ENCODE measurements at regions not wholly inside any gene's neighbourhood (a gene's known extent, or its start where the extent isn't known, plus 50 kb on each side); places are given as distances from the start of the nearest gene placed in this dataset.

DNA sequence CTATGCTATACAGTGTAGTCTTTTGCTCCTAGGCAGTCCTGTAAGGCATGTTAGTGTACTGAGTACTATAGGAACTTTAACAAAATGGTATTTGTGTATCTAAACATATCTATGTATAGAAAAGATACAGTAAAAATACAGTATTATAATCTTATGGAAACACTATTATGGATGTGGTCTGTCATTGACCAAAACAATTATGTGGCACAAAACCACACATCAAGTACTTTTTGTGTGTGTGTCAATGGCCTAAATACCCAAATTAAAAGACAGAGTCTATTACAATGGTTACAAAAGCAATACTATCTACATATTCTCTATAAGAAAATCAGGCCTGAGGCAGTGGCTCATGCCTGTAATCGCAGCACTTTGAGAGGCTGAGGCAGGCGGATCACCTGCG lies 610.2 kb upstream of the NDST4 start:
- DNase-seq: no peak

- DNase-seq: no peak
Measured at GRCh38 chr4:115720611-115721010, 607.2 kb upstream of the NDST4 start.

DNA sequence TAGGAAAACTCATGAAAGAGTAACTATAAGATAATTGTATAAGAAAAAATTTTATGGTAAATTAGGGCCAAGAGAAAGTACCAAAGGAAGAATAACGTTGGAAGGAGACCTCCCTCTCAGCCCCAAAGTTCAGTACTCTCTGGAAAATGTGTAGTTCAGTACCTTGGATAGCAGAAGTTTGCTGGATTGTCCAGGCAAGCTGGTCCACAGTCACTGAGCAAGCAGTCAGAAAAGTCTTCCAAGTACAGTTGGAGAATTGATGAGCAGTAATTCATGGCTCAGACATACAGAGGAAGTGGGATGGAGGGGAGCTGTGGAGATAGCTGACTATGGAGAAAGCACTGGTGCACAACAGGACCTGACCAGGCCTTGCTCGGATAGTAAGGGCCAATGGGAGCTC lies 598.2 kb upstream of the NDST4 start:
- DNase-seq: no peak

DNA sequence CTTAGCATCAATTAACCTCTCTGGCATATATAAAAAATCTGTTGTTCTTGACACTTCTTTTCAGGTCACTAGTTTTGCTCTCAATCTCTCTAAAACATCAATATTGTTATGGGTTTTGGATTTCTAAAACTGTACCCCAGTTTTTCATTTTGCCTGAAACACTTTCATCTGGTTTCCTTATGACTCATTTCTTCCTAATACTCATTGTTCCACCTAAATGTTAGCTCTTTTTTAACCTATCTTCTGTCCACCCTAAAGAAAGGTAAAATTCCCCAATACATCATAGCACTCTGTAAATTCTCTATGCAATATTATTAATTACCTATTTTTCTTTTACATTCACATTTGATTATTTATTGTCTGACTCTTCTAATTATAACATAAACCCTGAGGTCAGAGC lies 575.5 kb upstream of the NDST4 start:
- no peak for DNase-seq

DNA sequence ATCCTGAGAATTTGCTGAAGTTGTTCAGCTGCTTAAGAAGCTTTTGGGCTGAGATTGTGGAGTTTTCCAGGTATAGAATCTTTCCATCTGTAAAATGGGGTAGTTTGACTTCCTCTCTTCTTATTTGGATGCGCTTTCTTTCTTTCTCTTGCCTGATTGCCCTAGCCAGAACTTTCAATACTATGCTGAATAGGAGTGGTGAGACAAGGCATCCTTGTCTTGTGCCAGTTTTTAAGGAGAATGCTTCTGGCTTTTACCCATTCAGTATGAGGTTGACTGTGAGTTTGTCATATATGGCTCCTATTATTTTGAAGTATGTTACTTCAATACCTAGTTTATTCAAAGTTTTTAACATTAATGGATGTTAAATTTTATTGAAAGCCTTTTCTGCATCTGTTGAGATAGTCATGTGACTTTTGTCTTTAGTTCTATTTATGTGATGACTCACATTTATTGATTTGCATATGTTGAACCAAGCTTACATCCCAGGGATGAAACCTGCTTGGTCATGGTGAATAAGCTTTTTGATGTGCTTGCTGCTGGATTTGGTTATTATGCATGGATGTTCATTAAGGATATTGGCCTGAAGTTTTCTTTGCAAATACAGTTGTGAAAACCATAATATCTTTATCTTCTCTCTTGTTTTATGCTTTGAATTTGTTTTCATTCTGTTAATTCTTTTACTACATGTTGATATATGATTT lies 573.8 kb upstream of the NDST4 start:
- no peak for DNase-seq

GRCh38 chr4:115678425-115678941 lies 565.1 kb upstream of the NDST4 start:
- no peak for DNase-seq

GRCh38 chr4:115675719-115676118 lies 562.3 kb upstream of the NDST4 start:
- no peak for DNase-seq

GRCh38 chr4:115674485-115674884 lies 561.1 kb upstream of the NDST4 start:
- DNase-seq: no peak

DNA sequence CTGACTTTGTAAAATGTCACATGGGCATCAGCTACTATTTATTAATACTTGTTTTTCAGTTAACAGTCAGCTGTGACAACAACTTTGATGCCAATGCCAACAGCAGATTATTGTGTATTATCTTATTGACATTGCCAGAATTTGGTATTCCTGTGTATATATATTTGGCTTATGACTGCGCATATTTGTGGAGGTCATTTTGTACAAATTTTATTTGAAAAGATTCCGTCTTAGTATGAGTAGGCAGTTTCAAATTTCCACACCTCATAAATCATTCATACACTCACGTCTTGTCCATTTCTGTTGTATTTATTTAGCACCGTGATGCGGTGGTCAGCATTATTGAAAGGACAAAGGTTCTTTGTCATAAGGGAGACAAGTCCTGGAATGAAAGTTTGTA lies 558.2 kb upstream of the NDST4 start:
- DNase-seq: no peak

GRCh38 chr4:115670930-115671329 lies 557.5 kb upstream of the NDST4 start:
- no peak for DNase-seq

GRCh38 chr4:115668396-115668795 lies 555.0 kb upstream of the NDST4 start:
- no peak for DNase-seq

DNA sequence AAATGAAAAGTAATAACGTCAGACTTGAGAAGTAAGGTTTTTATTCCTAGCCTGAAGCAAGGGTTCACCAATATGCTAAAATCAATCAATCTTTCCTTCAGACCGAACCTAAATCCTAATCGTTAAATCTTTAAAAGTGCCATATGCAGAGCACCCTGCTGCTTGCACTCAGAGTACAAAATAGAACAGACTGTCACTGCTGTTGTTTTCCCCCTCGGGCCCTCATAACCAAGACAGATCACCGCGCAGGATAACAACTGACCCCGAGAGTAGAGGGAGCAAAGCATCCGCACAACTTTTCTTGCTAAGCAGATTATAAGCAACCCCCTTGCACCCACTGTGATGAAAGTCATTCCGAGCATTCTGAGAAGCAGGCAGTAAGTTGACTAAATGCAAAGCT lies 550.9 kb upstream of the NDST4 start:
- DNase-seq: no peak

DNA sequence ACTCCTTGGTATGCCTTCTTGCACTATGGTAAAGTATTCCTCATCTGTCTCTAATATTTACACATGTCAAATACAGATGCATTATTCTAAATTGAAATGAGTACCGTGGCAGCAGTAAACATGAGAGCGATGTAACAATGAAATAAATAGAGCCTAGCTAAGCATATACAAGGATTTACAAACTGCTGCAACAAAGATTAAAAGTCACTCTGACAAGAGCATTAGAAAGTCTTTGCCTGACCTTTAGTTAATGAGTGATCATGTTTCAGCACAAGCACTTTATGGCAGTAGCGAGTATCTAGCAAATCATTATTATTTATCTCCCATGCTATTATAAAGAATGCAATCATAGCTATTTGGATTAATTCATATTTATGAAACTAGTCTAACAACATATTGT lies 547.0 kb upstream of the NDST4 start:
- no peak for DNase-seq

DNA sequence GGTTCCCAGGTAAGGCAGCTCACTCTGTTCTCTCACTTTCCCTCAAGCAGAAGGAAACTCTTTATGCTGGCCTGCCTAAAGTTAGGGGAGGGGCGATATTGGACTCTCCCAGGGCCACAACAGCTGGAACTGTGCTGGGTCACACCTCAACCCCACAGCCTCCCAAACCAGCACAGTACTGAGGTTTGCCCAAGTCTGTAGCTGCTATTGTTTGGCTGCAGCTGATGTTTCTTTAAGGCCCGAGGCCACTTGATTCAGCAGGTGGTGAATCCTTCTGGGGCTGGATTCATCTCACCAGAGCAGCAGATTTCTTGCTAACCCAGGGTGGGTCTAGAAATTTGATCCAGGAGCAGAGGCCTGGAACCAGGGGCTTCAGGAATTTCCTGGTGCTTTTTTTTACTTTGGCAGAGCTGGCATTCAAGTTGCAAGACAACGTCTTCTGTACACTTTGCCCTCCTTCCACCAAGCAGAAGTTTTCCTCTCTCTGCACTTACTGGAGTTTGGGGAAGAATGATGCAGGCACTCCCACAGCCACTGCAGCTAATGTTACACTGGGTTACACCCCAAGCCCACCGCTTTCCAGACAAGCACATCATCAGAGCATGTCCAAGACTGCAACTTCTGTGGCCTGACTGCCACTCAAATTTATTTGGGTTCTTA lies 544.7 kb upstream of the NDST4 start:
- no peak for DNase-seq

GRCh38 chr4:115655626-115656025 lies 542.2 kb upstream of the NDST4 start:
- no peak for DNase-seq

DNA sequence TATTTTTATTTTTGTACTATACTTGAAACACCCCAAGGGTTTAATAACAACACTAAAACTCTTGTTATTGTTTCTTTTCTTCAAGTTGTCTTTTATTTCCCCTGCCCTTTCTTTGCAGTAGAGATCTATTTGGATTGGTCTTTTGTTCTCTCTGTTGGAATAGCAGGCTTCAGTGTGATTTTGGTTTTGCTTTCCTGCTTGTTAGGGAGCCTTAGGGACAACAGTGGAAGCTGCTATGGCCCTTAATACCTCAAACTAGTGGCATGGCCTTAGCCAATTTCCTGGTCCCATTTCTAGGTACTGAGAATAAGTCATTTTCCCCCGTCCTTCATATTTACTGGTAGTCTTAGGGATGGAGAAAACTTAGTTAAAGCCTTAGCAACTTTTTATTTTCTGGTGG lies 535.4 kb upstream of the NDST4 start:
- DNase-seq: no peak

DNA sequence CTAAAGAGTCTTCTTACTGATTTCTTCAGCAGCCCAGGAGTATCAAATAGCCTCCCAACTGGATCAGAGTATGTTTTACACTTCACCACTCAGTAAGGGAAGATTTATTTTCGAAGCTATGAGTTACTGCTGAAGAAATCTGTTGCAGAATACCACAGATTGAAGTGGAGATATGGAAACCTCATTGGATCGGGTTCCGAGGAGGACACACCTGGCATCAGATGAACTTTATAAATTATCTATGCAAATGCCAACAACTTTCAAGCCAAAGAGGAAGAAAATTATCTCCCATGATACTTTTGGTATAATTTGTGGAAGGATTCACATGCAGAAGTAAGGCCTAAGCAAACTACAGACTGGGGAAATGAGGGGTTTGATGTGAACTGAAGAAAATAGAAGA lies 515.9 kb upstream of the NDST4 start:
- no peak for DNase-seq

DNA sequence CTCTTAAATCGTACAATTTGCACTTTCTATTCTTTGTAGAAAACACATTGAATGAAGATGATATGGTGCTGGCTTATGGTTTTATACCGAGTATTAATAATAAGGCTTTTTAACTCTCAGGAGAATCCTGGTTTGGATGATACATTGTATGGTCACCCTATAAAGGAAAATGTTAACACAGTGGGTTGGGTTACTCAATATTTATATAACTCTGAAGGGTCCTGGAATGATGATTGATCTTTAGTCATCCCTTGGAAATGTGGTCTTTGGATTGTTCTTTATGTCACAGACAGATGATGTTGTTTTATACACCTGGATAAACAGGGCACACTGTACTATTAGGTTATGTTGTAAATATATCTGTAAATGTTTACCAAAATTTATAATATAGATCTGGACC lies 496.2 kb upstream of the NDST4 start:
- no peak for DNase-seq

DNA sequence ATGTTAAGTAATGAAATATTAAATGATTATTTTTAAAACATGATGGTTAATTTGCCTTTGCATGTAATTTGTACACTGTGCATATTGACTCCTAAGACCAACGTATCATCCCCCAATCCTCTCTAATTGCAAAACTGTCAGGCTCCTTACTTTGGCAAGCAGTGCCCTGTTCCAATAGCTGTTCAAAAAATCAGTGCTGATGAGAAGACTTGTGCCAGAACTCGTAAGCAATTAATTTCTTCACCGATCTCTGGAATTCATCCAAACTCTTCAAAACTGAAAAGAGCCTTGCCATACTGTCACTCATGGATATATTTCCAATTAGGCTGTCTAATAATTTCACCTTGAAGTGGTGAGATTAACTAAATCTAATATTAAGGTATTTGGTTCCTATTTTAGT lies 493.9 kb upstream of the NDST4 start:
- no peak for DNase-seq

GRCh38 chr4:115596265-115597001 lies 483.0 kb upstream of the NDST4 start:
- DNase-seq: no peak

- DNase-seq: no peak
Measured at GRCh38 chr4:115580901-115581300, 467.5 kb upstream of the NDST4 start.

DNA sequence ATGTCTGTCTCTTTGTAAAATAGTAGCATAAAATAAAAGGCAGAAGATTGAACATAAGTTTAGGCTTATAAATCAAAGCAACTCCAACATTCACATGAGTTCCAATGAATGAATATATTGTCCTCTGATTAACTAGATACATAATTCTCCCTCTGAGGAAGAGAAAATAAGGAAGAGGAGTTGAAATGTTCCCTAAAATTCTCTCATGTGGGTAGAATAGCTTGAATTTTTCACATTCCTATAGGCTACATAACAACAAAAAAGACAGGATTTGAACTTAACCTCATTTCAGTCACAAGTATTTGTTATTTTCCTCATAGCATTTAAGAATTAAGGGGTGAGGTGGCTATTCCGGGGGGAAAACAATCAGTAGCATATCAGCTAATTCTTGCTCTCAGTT lies 462.4 kb upstream of the NDST4 start:
- no peak for DNase-seq

- DNase-seq: no peak
Measured at GRCh38 chr4:115562506-115562905, 449.1 kb upstream of the NDST4 start.

DNA sequence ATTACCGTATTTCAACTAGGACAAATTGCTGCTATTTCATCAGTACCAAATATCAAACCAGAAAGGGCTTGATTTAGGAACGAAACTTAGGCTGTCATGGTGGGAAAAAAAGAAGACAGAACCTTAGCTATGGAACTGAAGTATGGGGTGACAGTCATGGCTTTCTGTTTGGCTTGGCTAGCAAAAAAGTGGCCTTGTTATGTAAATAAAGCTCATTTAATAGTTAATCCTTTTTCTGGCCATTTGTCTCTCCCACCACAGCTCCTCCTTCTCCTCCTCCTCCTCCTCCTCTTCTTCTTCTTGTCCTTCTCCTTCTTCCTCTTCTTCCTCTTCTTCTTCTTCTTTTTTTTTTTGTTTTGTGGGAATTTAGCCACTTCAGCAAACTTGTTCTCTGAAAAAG lies 434.7 kb upstream of the NDST4 start:
- no peak for DNase-seq
